ENCODE measurements at regions not wholly inside any gene's neighbourhood (a gene's known extent, or its start where the extent isn't known, plus 50 kb on each side); places are given as distances from the start of the nearest gene placed in this dataset.

DNA sequence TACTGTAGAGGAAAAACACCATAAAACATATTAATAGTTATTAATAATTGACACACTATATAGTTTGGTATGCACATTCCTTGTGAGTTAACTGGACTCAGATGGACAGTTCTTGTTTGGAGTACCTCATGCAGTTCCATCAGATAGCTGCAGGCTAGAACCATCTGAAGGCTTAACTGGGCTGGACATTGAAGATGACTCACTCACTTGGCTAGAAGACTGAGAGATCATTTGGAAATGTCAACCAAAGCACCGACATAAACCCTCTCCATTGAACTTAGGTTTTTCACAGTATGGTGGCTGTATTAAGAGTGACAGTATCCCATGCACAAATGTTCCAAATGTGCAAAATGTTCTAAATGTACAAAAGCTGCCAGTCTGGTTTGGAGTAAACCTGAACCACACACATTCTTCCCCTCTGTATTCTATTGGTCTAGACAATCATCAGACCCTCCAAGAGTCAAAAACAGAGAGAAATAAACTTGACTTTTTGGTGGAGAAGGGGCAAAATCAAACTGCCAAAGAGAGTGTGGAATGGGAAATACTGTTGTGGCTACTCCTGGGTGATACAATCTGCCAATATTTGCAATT lies 708.4 kb downstream of the KCNT2 start (continued):
- TF ChIP-seq XRCC3 (IDR thresholded peaks at IDR 0.05) (no peak), JUN (IDR thresholded peaks at IDR 0.05; ENCODE audit: borderline replicate concordance, low read depth, low read length) (peak; percentile 91), JUN (CRISPR knock-in tag; IDR thresholded peaks at IDR 0.05; ENCODE audit: borderline replicate concordance) (no peak), NR2C1 (IDR thresholded peaks at IDR 0.05) (peak; percentile 22; the same call in 1 of the 2 replicates), NR2C1 (tag; IDR thresholded peaks at IDR 0.05) (no peak), NFYB (IDR thresholded peaks at IDR 0.05; ENCODE audit: extremely low read depth, insufficient read length) (no peak), MAFF (IDR thresholded peaks at IDR 0.05; ENCODE audit: low read length) (no peak), ATF7 (IDR thresholded peaks at IDR 0.05) (peak; percentile 52; the same call in 1 of the 2 replicates), CXXC5 (CRISPR knock-in tag; IDR thresholded peaks at IDR 0.05) (0 out of 2 replicates have a peak, but pooled peaks have one; percentile 17), RHOXF2B (CRISPR knock-in tag; conservative IDR thresholded peaks at IDR 0.05) (no peak), ETS2 (tag; IDR thresholded peaks at IDR 0.05; ENCODE audit: borderline replicate concordance, poor library complexity, severe bottlenecking) (no peak), NRF1 (conservative IDR thresholded peaks at IDR 0.05 in 1 of 2, IDR thresholded peaks at IDR 0.05 in 1 of 2) (no peak), ZNF766 (CRISPR knock-in tag; conservative IDR thresholded peaks at IDR 0.05) (0 out of 2 replicates have a peak, but pooled peaks have one; percentile 21), PCBP2 (IDR thresholded peaks at IDR 0.05; ENCODE audit: low read depth, low read length, poor library complexity, severe bottlenecking) (no peak), LCOR (CRISPR knock-in tag; IDR thresholded peaks at IDR 0.05) (0 out of 2 replicates have a peak, but pooled peaks have one; percentile 26), ZNF431 (CRISPR knock-in tag; IDR thresholded peaks at IDR 0.05) (no peak), TRIM24 (IDR thresholded peaks at IDR 0.05) (peak in 1 of 2 experiments; percentile 42; a peak in 1 of 4 replicates), MCM3 (IDR thresholded peaks at IDR 0.05) (no peak), ZNF239 (CRISPR knock-in tag; IDR thresholded peaks at IDR 0.05) (no peak), SP1 (CRISPR knock-in tag; IDR thresholded peaks at IDR 0.05) (no peak; the same call in 1 of the 2 replicates), ZC3H4 (CRISPR knock-in tag; IDR thresholded peaks at IDR 0.05; ENCODE audit: borderline replicate concordance) (no peak), NONO (IDR thresholded peaks at IDR 0.05; ENCODE audit: low read depth in 2 of 2, low read length in 1 of 2) (no peak)
- TF ChIP-seq, protein P1, sequence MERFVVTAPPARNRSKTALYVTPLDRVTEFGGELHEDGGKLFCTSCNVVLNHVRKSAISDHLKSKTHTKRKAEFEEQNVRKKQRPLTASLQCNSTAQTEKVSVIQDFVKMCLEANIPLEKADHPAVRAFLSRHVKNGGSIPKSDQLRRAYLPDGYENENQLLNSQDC (CRISPR knock-in tag; IDR thresholded peaks at IDR 0.05), result no peak
- TF ChIP-seq, protein P2, sequence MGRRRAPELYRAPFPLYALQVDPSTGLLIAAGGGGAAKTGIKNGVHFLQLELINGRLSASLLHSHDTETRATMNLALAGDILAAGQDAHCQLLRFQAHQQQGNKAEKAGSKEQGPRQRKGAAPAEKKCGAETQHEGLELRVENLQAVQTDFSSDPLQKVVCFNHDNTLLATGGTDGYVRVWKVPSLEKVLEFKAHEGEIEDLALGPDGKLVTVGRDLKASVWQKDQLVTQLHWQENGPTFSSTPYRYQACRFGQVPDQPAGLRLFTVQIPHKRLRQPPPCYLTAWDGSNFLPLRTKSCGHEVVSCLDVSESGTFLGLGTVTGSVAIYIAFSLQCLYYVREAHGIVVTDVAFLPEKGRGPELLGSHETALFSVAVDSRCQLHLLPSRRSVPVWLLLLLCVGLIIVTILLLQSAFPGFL (CRISPR knock-in tag; IDR thresholded peaks at IDR 0.05), result no peak
- TF ChIP-seq, protein P3, sequence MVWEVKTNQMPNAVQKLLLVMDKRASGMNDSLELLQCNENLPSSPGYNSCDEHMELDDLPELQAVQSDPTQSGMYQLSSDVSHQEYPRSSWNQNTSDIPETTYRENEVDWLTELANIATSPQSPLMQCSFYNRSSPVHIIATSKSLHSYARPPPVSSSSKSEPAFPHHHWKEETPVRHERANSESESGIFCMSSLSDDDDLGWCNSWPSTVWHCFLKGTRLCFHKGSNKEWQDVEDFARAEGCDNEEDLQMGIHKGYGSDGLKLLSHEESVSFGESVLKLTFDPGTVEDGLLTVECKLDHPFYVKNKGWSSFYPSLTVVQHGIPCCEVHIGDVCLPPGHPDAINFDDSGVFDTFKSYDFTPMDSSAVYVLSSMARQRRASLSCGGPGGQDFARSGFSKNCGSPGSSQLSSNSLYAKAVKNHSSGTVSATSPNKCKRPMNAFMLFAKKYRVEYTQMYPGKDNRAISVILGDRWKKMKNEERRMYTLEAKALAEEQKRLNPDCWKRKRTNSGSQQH (CRISPR knock-in tag; IDR thresholded peaks at IDR 0.05), result no peak
- TF ChIP-seq, protein P4, sequence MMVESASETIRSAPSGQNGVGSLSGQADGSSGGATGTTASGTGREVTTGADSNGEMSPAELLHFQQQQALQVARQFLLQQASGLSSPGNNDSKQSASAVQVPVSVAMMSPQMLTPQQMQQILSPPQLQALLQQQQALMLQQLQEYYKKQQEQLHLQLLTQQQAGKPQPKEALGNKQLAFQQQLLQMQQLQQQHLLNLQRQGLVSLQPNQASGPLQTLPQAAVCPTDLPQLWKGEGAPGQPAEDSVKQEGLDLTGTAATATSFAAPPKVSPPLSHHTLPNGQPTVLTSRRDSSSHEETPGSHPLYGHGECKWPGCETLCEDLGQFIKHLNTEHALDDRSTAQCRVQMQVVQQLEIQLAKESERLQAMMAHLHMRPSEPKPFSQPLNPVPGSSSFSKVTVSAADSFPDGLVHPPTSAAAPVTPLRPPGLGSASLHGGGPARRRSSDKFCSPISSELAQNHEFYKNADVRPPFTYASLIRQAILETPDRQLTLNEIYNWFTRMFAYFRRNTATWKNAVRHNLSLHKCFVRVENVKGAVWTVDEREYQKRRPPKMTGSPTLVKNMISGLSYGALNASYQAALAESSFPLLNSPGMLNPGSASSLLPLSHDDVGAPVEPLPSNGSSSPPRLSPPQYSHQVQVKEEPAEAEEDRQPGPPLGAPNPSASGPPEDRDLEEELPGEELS (CRISPR knock-in tag; IDR thresholded peaks at IDR 0.05; ENCODE audit: borderline replicate concordance), result no peak

Data from K562 (cell line).